GM23338 (cell line): ENCODE measurements at regions not wholly inside any gene's neighbourhood (a gene's known extent, or its start where the extent isn't known, plus 50 kb on each side); places are given as distances from the start of the nearest gene placed in this dataset.

Source experiments
- ATAC-seq: fragments of 200-7000 bp; cut with Tn5 transposase; 3 replicates; pipeline ENCODE4 v1.9.1; 2020
- DNase-seq: peaks from one replicate; pipeline ENCODE4 v3.0.0-alpha.2; 2015; ENCODE audit warnings: low spot score
- H2AFZ ChIP-seq: fragments of 200-600 bp; sonication (generic); 2 replicates; pipeline ENCODE4 v1.8.0; 2016; ENCODE audit warnings: antibody characterized with exemption, mild to moderate bottlenecking, moderate library complexity
- H3F3A ChIP-seq: fragments of 200-600 bp; sonication (generic); replicated peaks from 2 replicates; pipeline ENCODE4 v1.8.0; 2017; ENCODE audit warnings: antibody characterized with exemption, mixed run types, low read depth
- H3K27ac ChIP-seq: fragments of 200-600 bp; sonication (generic); 2 replicates; pipeline ENCODE4 v1.6.1; 2016; ENCODE audit warnings: low read depth
- H3K27me3 ChIP-seq: fragments of 200-600 bp; sonication (generic); 2 replicates; pipeline ENCODE4 v1.8.0; 2016; ENCODE audit warnings: mild to moderate bottlenecking, mixed run types, moderate library complexity; ENCODE audit not compliant: insufficient read depth
- H3K36me3 ChIP-seq: fragments of 200-600 bp; sonication (generic); 2 replicates; pipeline ENCODE4 v1.8.0; 2016; ENCODE audit warnings: mild to moderate bottlenecking; ENCODE audit not compliant: insufficient read depth
- H3K4me1 ChIP-seq: fragments of 200-600 bp; sonication (generic); 2 replicates; pipeline ENCODE4 v1.8.0; 2016; ENCODE audit warnings: mild to moderate bottlenecking, moderate library complexity; ENCODE audit not compliant: insufficient read depth
- H3K4me2 ChIP-seq: fragments of 200-600 bp; sonication (generic); 2 replicates; pipeline ENCODE4 v1.7.1; 2017; ENCODE audit warnings: mixed run types
- H3K4me3 ChIP-seq: fragments of 200-600 bp; sonication (generic); 2 replicates; pipeline ENCODE4 v1.6.1; 2016; ENCODE audit warnings: mixed run types
- H3K79me2 ChIP-seq: fragments of 200-600 bp; sonication (generic); replicated peaks from 2 replicates; pipeline ENCODE4 v1.8.0; 2017; ENCODE audit warnings: mild to moderate bottlenecking; ENCODE audit not compliant: insufficient read depth
- H3K9me2 ChIP-seq: fragments of 200-600 bp; sonication (generic); 2 replicates; pipeline ENCODE4 v1.8.0; 2017; ENCODE audit not compliant: insufficient read depth
- H4K20me1 ChIP-seq: fragments of 200-600 bp; sonication (generic); replicated peaks from 2 replicates; pipeline ENCODE4 v1.8.0; 2017; ENCODE audit warnings: mild to moderate bottlenecking; ENCODE audit not compliant: insufficient read depth
- H3K27ac Mint-ChIP-seq: 2 replicates; pipeline ENCODE4 v1.8.0; 2020; ENCODE audit warnings: inconsistent platforms, mild to moderate bottlenecking, moderate library complexity, mixed read lengths
- H3K27me3 Mint-ChIP-seq: 3 replicates; pipeline ENCODE4 v1.8.0; 2022; ENCODE audit warnings: low read depth, mild to moderate bottlenecking, moderate library complexity, mixed read lengths, inconsistent platforms; ENCODE audit not compliant: insufficient read depth, poor library complexity
- H3K36me3 Mint-ChIP-seq: 3 replicates; pipeline ENCODE4 v1.8.0; 2021; ENCODE audit warnings: low read depth, mild to moderate bottlenecking, inconsistent platforms, moderate library complexity, mixed read lengths
- H3K4me1 Mint-ChIP-seq: 3 replicates; pipeline ENCODE4 v1.8.0; 2020; ENCODE audit warnings: mild to moderate bottlenecking, inconsistent platforms, mixed read lengths
- H3K4me3 Mint-ChIP-seq: 3 replicates; pipeline ENCODE4 v1.8.0; 2021; ENCODE audit warnings: moderate library complexity, mild to moderate bottlenecking, inconsistent platforms, mixed read lengths
- H3K9me3 Mint-ChIP-seq: 3 replicates; pipeline ENCODE4 v1.8.0; 2020; ENCODE audit warnings: moderate library complexity, mild to moderate bottlenecking, inconsistent platforms, mixed read lengths
- CREB1 ChIP-seq: fragments of 250-450 bp; sonication (Bioruptor Pico); IDR thresholded peaks from 2 replicates; pipeline ENCODE4 v1.5.0; 2020; ENCODE audit warnings: low read depth, mild to moderate bottlenecking, moderate library complexity
- CTCF ChIP-seq, 2 experiments: fragments of 200-600 bp in 1 of 2; sonication (generic) in 1 of 2; conservative IDR thresholded peaks; 2 replicates each; pipeline versions ENCODE4 v1.5.1 to v1.6.1; 2016 to 2017; ENCODE audit warnings: antibody characterized with exemption in 2 of 2, low read depth in 2 of 2, mild to moderate bottlenecking in 2 of 2, moderate library complexity in 1 of 2
- ETS1 ChIP-seq: IDR thresholded peaks from 2 replicates; pipeline ENCODE4 v1.6.1; 2016; ENCODE audit warnings: antibody characterized with exemption
- EZH2 ChIP-seq: fragments of 200-600 bp; sonication (generic); IDR thresholded peaks from one replicate; pipeline ENCODE4 v1.8.0; 2017; ENCODE audit warnings: antibody characterized with exemption, mild to moderate bottlenecking, low read depth; ENCODE audit not compliant: unreplicated experiment
- EZH2phosphoT487 ChIP-seq: fragments of 200-600 bp; sonication (generic); IDR thresholded peaks from one replicate; pipeline ENCODE4 v1.8.1; 2018; ENCODE audit warnings: antibody characterized with exemption; ENCODE audit not compliant: unreplicated experiment
- JUNB ChIP-seq: IDR thresholded peaks from one replicate; pipeline ENCODE4 v1.6.1; 2016; ENCODE audit warnings: antibody characterized with exemption; ENCODE audit not compliant: unreplicated experiment
- NANOG ChIP-seq: IDR thresholded peaks from 2 replicates; pipeline ENCODE4 v1.6.1; 2016; ENCODE audit warnings: antibody characterized with exemption, borderline replicate concordance
- POLR2AphosphoS5 ChIP-seq: IDR thresholded peaks from 2 replicates; pipeline ENCODE4 v1.6.1; 2016; ENCODE audit warnings: antibody characterized with exemption, low read depth
- REST ChIP-seq: IDR thresholded peaks from one replicate; pipeline ENCODE4 v1.6.1; 2018; ENCODE audit warnings: antibody characterized with exemption; ENCODE audit not compliant: unreplicated experiment
- STAT1 ChIP-seq: IDR thresholded peaks from one replicate; pipeline ENCODE4 v1.6.1; 2016; ENCODE audit warnings: antibody characterized with exemption; ENCODE audit not compliant: unreplicated experiment
- ZNF114 ChIP-seq: fragments of 250-450 bp; sonication (Bioruptor Pico); IDR thresholded peaks from 2 replicates; pipeline ENCODE4 v1.5.0; 2020; ENCODE audit warnings: mild to moderate bottlenecking, moderate library complexity
- ZNF331 ChIP-seq: fragments of 250-450 bp; sonication (Bioruptor Pico); IDR thresholded peaks from 2 replicates; pipeline ENCODE4 v1.5.0; 2020; ENCODE audit warnings: low read depth, mild to moderate bottlenecking, moderate library complexity
- ZNF462 ChIP-seq: fragments of 250-450 bp; sonication (Bioruptor Pico); IDR thresholded peaks from 2 replicates; pipeline ENCODE4 v1.5.0; 2020; ENCODE audit warnings: mild to moderate bottlenecking, moderate library complexity

DNA sequence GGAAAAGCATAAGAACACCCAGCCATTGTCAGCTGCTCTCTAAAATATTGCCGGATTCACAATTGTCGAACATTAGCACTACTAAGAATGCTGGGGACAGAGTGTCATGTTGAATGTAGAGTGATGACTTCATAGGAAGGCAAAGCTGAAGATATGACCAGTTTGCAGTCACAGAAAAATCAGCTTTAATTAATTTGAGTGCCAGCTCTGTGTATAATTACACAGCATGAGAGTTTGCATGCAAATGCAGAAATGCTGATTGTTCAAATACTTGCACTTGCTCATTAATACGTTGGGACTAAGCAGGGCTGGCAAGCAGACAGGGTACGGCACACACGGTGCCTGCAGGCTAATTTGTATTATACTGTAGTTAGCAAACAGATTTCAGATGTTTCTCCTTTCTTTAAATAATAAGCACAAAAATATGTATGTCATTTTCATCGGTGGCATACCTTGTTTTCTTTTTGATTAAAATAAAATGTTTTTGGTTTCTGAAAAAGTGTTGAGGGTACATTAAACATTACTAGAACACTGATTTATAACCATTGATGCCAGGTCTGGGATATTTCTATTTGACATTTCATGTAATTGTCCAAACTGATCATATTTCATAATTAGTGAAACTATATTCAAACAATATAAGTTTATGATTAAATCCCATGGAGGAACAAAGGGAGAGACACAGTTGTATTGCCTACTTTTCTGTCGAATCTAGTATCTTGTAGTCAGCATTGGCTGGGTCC lies 99.8 kb upstream of the ADGRL2 start:
- peaks cover 4% of the 10 kb centered on the region for H3K27me3 Mint-ChIP-seq
- Histone ChIP-seq H3K9me2 (no peaks in the 10 kb centered on the region; the same call in 1 of the 2 replicates), H3K79me2 (no peaks in the 10 kb centered on the region), H3K36me3 (no peaks in the 10 kb centered on the region), H3F3A (no peaks in the 10 kb centered on the region), H3K4me2 (no peak overlapping the region), H3K27ac (no peak overlapping the region), H3K4me1 (peaks cover 33% of the 10 kb centered on the region), H3K27me3 (no peaks in the 10 kb centered on the region), H3K4me3 (no peak overlapping the region), H2AFZ (peak overlapping the region; percentile 3; the same call in 1 of the 2 replicates), H4K20me1 (no peaks in the 10 kb centered on the region)
- no peaks in the 10 kb centered on the region; the same call in 1 of the 3 replicates for H3K36me3 Mint-ChIP-seq
- no peak for TF ChIP-seq CTCF (conservative IDR thresholded peaks at IDR 0.05; ENCODE audit: low read depth in 2 of 2)
- no peak for TF ChIP-seq POLR2AphosphoS5
- no peak for TF ChIP-seq EZH2phosphoT487
- no peak for TF ChIP-seq JUNB
- TF ChIP-seq ETS1 = no peak
- no peak for TF ChIP-seq EZH2
- no peak for TF ChIP-seq REST
- no peak for TF ChIP-seq NANOG
- no peak for TF ChIP-seq STAT1
- TF ChIP-seq CREB1 (CRISPR knock-in tag) = no peak
- TF ChIP-seq ZNF114 (CRISPR knock-in tag) = no peak
- TF ChIP-seq ZNF462 (CRISPR knock-in tag) = no peak
- TF ChIP-seq ZNF331 (CRISPR knock-in tag) = no peak
- ATAC-seq = no peak
- no peak overlapping the region for H3K27ac Mint-ChIP-seq
- H3K4me1 Mint-ChIP-seq = peaks cover 37% of the 10 kb centered on the region
- no peaks in the 10 kb centered on the region for H3K9me3 Mint-ChIP-seq
- no peak overlapping the region for H3K4me3 Mint-ChIP-seq
- DNase-seq = no peak
